ENCODE measurements at regions not wholly inside any gene's neighbourhood (a gene's known extent, or its start where the extent isn't known, plus 50 kb on each side); places are given as distances from the start of the nearest gene placed in this dataset.
"Not testable (repeated sequence)": the region's sequence is repeated elsewhere in the genome, so short reads cannot be mapped to it uniquely, and the experiment has no call there.

DNA sequence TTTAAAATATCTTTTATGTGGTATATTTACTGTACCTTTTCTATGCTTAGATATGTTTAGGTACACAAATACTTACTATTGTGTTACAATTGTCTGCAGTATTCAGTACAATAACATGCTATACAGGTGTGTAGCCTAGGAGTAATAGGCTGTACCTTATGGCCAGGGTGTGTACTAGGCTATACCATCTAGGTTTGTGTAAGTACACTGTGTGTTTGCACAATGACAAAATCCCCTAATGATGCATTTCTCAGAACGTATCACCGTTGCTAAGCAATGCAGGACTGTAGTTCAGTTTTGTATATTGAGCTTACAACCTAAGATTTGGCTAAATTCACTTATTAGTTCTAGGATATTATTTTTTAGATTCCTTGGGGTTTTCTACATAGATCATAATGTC lies 332.3 kb upstream of the HS6ST1 start:
- Mint-ChIP-seq H3K36me3 (no peaks in the 10 kb centered on the region), H3K27ac (no peak overlapping the region), H3K9me3 (ENCODE audit: low read depth) (no peaks in the 10 kb centered on the region), H3K27me3 (no peaks in the 10 kb centered on the region), H3K4me1 (ENCODE audit: low read depth) (no peaks in the 10 kb centered on the region), H3K4me3 (no peak overlapping the region)

GRCh38 chr2:128654408-128654807 lies 335.7 kb upstream of the HS6ST1 start:
- Mint-ChIP-seq H3K9me3 (ENCODE audit: low read depth) (no peaks in the 10 kb centered on the region), H3K27me3 (peaks cover 3% of the 10 kb centered on the region), H3K36me3 (no peaks in the 10 kb centered on the region), H3K4me3 (no peak overlapping the region), H3K27ac (no peak overlapping the region), H3K4me1 (ENCODE audit: low read depth) (no peaks in the 10 kb centered on the region)

GRCh38 chr2:128660836-128661235 lies 342.2 kb upstream of the HS6ST1 start:
- H3K4me1 Mint-ChIP-seq (ENCODE audit: low read depth) = no peaks in the 10 kb centered on the region
- no peaks in the 10 kb centered on the region for H3K9me3 Mint-ChIP-seq (ENCODE audit: low read depth)

DNA sequence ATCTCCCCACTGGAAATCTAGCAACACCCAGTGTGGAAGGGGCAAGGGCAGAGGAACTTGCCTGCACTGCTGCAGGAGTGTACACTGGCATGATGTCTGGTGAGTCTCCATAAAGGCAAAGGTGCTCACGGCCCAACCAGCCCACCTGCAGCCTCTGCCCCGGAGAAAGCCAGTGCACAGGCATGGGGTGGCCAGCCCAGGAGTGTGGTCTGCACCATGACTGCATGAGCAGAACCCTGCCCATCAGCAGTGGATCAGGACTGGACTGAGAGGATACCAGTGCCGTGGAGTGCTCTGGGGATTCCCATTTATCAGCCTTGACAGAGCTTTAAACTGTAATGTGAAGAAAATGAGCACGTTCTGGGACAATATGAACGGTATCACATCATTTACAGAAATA lies 342.6 kb upstream of the HS6ST1 start:
- no peaks in the 10 kb centered on the region for H3K4me1 Mint-ChIP-seq (ENCODE audit: low read depth)
- peaks cover 2% of the 10 kb centered on the region for H3K36me3 Mint-ChIP-seq
- no peaks in the 10 kb centered on the region for H3K9me3 Mint-ChIP-seq (ENCODE audit: low read depth)
- peaks cover 12% of the 10 kb centered on the region for H3K27me3 Mint-ChIP-seq
- H3K27ac Mint-ChIP-seq = no peak overlapping the region
- no peak overlapping the region for H3K4me3 Mint-ChIP-seq

More at GRCh38 chr2:128660836-128661235, 342.2 kb upstream of the HS6ST1 start:
- H3K27ac Mint-ChIP-seq = no peak overlapping the region
- peaks cover 2% of the 10 kb centered on the region for H3K36me3 Mint-ChIP-seq
- peaks cover 9% of the 10 kb centered on the region for H3K27me3 Mint-ChIP-seq
- H3K4me3 Mint-ChIP-seq = no peak overlapping the region

DNA sequence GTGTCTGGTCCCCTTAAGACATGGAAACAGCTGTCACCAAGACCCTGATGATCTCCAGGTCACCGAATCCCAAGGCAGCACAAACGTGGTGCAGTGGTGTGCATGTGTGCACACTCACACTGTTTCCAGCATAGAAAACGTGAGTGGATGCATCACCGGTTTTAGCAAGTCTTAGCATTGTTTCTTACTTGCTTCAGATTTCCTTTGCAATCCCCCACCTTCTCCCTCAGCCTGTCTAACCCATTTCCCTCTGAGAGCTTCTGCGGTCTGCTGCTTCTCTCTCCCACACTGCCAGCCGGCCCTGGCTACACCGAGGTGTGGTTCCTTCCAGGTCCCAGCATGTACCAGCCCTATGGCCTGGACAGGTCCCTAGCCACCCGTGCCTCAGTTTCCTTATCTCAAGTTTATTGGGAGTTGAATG lies 343.4 kb upstream of the HS6ST1 start:
- peaks cover 2% of the 10 kb centered on the region for H3K36me3 Mint-ChIP-seq
- no peak overlapping the region for H3K4me3 Mint-ChIP-seq
- H3K9me3 Mint-ChIP-seq (ENCODE audit: low read depth) = no peaks in the 10 kb centered on the region
- H3K27ac Mint-ChIP-seq = no peak overlapping the region
- H3K27me3 Mint-ChIP-seq = peaks cover 16% of the 10 kb centered on the region
- no peaks in the 10 kb centered on the region for H3K4me1 Mint-ChIP-seq (ENCODE audit: low read depth)

DNA sequence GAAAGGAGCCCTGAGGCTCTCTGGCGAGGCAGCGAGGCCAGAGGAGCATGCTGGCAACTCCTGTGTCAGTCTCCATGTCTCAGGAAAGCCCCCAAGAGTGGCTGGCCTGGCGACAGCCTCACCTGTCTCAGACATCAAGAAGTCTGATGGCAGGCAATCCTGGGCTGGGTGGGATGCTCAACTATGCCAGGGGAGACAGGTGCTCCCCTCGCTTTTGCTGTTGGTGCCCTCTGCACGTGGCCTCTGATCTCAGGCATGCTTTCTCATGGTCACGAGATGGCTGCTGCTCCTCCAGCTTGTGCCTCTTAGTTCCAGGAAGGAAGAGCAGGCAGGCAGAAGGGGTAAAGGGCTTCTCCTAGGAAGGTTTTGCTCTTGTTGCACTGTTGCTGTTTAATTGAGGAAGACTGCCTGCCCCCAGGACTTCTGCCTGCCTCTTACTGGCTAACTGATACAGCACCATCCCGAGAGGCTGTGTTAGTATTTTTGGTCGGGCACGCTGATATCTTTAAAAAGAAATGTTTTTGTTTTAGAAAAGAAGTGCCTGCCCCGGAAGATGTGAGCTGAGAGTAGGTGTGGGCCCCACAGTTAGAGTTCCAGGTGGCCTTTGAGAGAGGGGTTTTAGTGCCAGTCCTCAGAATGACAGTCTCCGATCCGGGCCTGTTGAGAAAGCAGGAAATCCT lies 344.8 kb upstream of the HS6ST1 start:
- peaks cover 2% of the 10 kb centered on the region for H3K36me3 Mint-ChIP-seq
- H3K4me3 Mint-ChIP-seq = no peak overlapping the region
- no peaks in the 10 kb centered on the region for H3K9me3 Mint-ChIP-seq (ENCODE audit: low read depth)
- H3K27me3 Mint-ChIP-seq = peaks cover 14% of the 10 kb centered on the region
- no peaks in the 10 kb centered on the region for H3K4me1 Mint-ChIP-seq (ENCODE audit: low read depth)
- no peak overlapping the region for H3K27ac Mint-ChIP-seq

DNA sequence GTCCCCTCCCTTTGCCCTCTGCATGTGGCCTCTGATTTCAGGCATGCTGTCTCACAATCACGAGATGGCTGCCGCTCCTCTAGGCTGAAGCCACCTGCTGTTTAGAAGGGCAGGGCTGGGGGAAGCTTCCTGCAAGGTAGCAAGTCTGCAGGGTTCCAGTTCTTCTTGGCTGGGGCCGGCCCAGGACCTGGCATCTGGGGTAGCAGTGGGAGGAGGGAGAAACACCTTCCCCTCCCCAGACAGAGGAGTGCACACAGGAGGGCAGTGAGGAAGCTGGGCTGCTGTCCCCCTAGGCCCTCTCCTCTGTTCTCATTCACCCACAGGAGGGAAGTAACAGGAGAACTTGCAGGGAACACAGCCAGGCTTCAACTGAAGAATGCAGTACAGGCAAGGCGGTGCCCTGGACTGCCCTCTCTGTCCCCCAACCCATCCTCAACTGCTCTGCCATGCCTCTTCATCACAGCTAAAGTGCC lies 345.9 kb upstream of the HS6ST1 start:
- Mint-ChIP-seq H3K9me3 (ENCODE audit: low read depth) (no peaks in the 10 kb centered on the region), H3K36me3 (peaks cover 2% of the 10 kb centered on the region), H3K27me3 (peaks cover 14% of the 10 kb centered on the region), H3K4me1 (ENCODE audit: low read depth) (no peaks in the 10 kb centered on the region), H3K4me3 (no peak overlapping the region), H3K27ac (no peak overlapping the region)

DNA sequence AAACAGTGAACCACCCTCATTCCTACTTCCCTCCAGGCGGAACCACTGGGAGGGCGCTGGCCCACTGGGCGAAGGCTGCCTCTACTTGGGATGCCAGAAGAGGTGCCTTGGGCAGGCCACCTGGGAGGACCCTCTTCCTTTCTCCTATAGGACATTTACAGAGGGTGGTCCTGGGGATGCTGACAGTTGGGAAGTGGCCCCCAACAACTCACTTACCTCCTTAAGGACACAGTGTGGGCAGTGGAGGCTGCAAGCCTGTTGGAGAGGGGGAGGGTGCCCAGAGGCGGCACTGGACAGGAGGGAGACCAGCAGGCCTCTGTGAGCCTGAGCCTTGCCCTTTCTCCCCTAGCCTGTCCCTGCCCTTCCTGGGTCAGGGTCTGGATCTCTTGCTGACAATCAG lies 346.4 kb upstream of the HS6ST1 start:
- Mint-ChIP-seq H3K27ac (no peak overlapping the region), H3K4me3 (no peak overlapping the region), H3K4me1 (ENCODE audit: low read depth) (no peaks in the 10 kb centered on the region), H3K36me3 (no peaks in the 10 kb centered on the region), H3K27me3 (peaks cover 11% of the 10 kb centered on the region), H3K9me3 (ENCODE audit: low read depth) (no peaks in the 10 kb centered on the region)

GRCh38 chr2:128666596-128666995 lies 347.9 kb upstream of the HS6ST1 start:
- no peaks in the 10 kb centered on the region for H3K9me3 Mint-ChIP-seq (ENCODE audit: low read depth)
- H3K27ac Mint-ChIP-seq = no peak overlapping the region
- H3K4me3 Mint-ChIP-seq = no peak overlapping the region
- H3K36me3 Mint-ChIP-seq = no peaks in the 10 kb centered on the region
- no peaks in the 10 kb centered on the region for H3K4me1 Mint-ChIP-seq (ENCODE audit: low read depth)
- H3K27me3 Mint-ChIP-seq = peaks cover 11% of the 10 kb centered on the region

DNA sequence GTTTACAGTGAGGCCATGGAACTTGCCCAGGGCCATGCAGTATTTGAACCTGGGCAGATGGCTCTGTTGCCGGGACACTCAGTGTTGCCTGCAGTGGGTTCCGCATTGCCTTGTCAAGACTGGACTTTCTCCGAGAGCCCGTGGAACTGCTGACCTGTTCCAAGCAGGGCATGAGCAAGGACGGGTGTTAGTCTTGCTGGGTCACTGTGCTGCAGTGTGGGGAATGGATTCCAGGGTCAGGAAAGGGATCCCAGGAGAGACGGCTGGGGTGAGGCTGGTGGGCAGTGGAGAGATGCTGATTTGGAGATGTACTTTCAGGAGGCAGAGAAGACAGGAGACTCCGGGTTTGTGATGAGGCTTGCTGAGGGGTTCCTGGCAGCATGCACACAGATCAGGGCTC lies 348.7 kb upstream of the HS6ST1 start:
- Mint-ChIP-seq H3K4me3 (no peak overlapping the region), H3K27ac (no peak overlapping the region), H3K36me3 (no peaks in the 10 kb centered on the region), H3K9me3 (ENCODE audit: low read depth) (no peaks in the 10 kb centered on the region), H3K27me3 (peaks cover 11% of the 10 kb centered on the region), H3K4me1 (ENCODE audit: low read depth) (no peaks in the 10 kb centered on the region)

DNA sequence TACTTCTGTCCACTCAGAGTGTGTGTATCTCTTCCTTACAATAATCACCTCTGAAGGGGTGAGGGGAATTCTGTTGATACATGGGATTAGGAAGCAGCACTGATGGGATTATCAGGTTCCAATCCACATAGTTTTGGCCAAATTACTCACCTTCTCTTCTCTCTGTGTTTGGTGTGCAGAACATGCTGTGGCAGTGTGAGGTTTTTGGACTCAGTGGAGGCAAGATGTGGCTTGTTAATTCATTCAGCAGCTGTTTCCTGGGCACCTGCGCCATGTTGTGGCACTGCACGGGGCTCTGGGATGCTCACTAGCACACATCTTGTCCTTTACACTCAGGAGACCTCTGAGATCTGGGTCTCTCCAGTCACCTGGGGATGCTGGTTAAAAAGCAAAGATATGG lies 350.3 kb upstream of the HS6ST1 start:
- H3K4me3 Mint-ChIP-seq = no peak overlapping the region
- peaks cover 7% of the 10 kb centered on the region for H3K27me3 Mint-ChIP-seq
- H3K9me3 Mint-ChIP-seq (ENCODE audit: low read depth) = no peaks in the 10 kb centered on the region
- H3K4me1 Mint-ChIP-seq (ENCODE audit: low read depth) = no peaks in the 10 kb centered on the region
- H3K36me3 Mint-ChIP-seq = no peaks in the 10 kb centered on the region
- no peak overlapping the region for H3K27ac Mint-ChIP-seq

- H3K4me3 Mint-ChIP-seq = no peak overlapping the region
Measured at GRCh38 chr2:128670066-128670465, 351.4 kb upstream of the HS6ST1 start.

DNA sequence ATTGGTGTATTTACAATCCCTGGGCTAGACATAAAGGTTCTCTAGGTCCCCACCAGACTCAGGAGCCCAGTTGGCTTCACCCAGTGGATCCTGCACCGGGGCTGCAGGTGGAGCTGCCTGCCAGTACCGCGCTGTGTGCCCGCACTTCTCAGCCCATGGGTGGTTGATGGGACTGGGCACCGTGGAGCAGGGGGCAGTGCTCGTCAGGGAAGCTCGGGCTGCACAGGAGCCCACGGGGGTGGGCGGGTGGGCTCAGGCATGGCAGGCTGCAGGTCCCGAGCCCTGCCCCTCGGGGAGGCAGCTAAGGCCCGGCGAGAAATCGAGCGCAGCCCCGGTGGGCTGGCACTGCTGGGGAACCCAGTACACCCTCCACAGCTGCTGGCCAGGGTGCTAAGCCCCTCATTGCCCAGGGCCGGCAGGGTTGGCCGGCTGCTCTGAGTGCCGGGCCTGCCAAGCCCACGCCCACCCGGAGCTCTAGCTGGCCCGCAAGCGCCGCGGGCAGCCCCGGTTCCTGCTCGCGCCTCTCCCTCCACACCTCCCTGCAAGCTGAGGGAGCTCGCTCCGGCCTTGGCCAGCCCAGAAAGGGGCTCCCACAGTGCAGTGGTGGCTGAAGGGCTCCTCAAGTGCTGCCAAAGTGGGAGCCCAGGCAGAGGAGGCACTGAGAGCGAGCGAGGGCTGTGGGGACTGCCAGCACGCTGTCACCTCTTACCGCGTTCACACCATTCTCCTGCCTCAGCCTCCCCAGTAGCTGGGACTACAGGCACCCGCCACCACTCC lies 353.5 kb upstream of the HS6ST1 start:
- H3K27ac Mint-ChIP-seq; H3K9me3 Mint-ChIP-seq (ENCODE audit: low read depth); H3K27me3 Mint-ChIP-seq; H3K4me3 Mint-ChIP-seq; H3K36me3 Mint-ChIP-seq; H3K4me1 Mint-ChIP-seq (ENCODE audit: low read depth): not testable (repeated sequence)

More at GRCh38 chr2:128670066-128670465, 351.4 kb upstream of the HS6ST1 start:
- no peak overlapping the region for H3K27ac Mint-ChIP-seq
- no peaks in the 10 kb centered on the region for H3K9me3 Mint-ChIP-seq (ENCODE audit: low read depth)
- no peaks in the 10 kb centered on the region for H3K4me1 Mint-ChIP-seq (ENCODE audit: low read depth)
- H3K36me3 Mint-ChIP-seq = no peaks in the 10 kb centered on the region
- peaks cover 7% of the 10 kb centered on the region for H3K27me3 Mint-ChIP-seq

- not testable (repeated sequence) for H3K4me3 Mint-ChIP-seq; H3K4me1 Mint-ChIP-seq (ENCODE audit: low read depth); H3K27me3 Mint-ChIP-seq; H3K9me3 Mint-ChIP-seq (ENCODE audit: low read depth); H3K36me3 Mint-ChIP-seq; H3K27ac Mint-ChIP-seq
Measured at GRCh38 chr2:128679680-128680079, 361.0 kb upstream of the HS6ST1 start.

DNA sequence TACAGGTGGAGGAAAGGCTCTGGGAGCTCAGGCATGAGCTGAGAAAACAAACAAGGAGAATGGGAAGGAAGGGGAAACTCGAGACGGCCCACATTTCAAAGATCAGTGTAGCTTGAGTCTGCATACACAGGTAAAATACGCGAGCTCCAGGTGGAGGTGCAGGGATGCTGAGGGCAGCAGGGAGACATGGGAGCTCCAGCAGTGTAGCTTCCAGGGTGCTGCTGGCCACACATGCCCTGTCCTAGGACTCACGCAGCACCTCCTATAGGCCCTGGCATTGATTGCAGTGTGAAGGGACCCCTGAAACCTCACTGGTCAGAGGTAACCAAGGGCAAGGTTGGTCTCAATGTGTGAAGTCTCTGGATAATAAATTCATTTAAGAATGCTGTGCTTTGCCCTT lies 362.8 kb upstream of the HS6ST1 start:
- no peaks in the 10 kb centered on the region for H3K9me3 Mint-ChIP-seq (ENCODE audit: low read depth)
- no peak overlapping the region for H3K27ac Mint-ChIP-seq
- H3K36me3 Mint-ChIP-seq = no peaks in the 10 kb centered on the region
- H3K4me1 Mint-ChIP-seq (ENCODE audit: low read depth) = peaks cover 5% of the 10 kb centered on the region
- H3K27me3 Mint-ChIP-seq = no peaks in the 10 kb centered on the region
- H3K4me3 Mint-ChIP-seq = no peak overlapping the region

DNA sequence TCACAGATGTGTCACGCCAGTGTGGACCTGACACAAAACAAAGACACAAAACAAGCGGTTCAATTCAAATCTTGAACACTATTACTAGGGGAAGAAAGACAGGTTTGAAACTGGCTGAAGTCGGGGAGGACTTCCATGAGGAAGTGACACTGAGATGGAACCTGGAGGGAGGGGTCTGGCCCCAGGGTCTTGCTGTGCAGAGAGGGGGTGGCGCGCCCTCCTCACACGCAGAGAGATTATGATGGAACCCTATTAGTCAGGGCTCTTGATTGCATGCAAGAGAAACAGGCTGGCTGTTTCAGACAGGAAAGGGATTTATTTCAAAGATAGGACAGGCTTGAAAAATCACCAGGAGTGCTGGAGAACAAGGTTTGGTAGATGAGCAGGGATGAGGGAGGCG lies 363.6 kb upstream of the HS6ST1 start:
- Mint-ChIP-seq H3K9me3 (ENCODE audit: low read depth) (no peaks in the 10 kb centered on the region), H3K4me3 (no peak overlapping the region), H3K4me1 (ENCODE audit: low read depth) (peaks cover 7% of the 10 kb centered on the region), H3K27me3 (no peaks in the 10 kb centered on the region), H3K27ac (no peak overlapping the region), H3K36me3 (no peaks in the 10 kb centered on the region)
